NCI-H1417 treated with DMSO at 0.1 percent for 48 hours (cell line): ENCODE measurements at regions not wholly inside any gene's neighbourhood (a gene's known extent, or its start where the extent isn't known, plus 50 kb on each side); places are given as distances from the start of the nearest gene placed in this dataset.
"Not testable (repeated sequence)": the region's sequence is repeated elsewhere in the genome, so short reads cannot be mapped to it uniquely, and the experiment has no call there.

ENCODE experiments used
- DNase-seq: peaks from one replicate; lab custom pipeline; 2025; lab: John Stamatoyannopoulos, UW

DNA sequence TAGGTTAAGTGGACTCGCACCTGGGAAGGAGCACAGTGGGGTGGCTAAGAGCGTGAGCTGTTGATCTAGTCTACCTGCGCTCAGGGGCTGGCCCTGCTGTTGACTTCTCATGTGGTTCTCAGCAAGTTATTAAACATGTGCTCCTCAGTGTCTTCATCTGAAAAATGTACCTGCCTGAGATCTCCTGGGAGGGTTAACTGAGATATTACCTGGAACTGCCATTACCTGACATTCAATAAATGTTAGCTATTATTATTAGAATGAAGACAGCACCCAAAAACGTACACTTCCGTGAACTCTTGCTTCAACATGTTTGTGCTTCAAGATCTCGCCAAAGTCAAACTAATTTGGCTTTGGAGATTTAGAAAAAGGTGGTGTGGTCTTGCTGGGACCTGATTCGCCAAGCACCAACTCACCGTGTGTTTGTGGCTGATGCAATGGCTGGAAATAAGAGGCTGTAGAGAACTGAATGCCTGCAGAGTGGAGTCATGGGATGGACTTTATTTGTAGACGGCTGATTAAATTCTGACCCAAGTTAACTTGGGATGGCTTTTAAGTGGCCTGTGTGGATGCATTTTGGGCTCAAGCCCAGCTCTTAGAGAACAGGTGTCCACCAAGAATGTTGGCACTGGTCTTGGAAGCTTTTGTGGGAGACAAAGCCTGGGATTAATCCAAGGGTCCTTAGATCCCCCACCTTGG lies 692.9 kb downstream of the QKI start:
- DNase-seq: no peak

DNA sequence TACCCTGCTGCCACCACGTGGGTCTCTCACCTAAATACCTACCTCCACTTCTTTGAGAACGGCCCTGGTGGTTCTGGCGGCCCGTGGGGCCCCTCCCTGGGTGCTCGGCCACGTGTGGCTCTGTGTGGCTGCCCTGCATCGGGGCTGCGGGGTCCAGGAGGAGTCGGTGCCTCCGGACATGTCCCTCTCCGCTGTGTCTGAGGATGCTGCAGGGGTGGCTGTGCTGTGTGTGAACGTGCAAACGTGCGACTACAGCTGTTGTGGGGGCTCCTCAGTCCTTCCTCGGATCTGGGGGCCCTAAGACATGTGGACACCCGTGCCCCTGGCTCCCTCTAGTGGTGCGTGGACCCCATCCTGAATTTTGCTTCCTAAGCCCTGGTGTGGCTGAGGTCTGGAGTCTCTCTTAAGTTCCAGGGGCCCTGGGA lies 691.8 kb downstream of the QKI start:
- DNase-seq: no peak

DNA sequence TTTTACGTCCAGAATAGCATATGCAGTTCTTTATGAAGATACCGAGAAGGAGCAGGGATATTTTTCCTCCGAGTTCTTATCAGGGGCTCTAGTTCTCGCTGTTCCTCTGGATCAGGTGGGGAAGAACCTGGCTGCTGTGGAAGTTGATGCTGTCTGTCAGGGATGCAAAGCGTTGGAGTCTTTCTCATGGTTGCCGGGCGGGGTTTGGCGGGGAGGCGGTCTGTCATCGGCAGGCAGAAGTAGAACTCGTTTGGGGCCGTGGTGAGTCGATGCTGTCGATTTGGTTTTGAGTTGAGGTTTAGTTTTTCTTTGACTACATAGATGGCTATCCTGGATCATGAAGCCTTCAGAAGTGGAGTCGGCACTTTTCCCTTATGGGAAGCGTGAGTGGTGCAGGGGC lies 691.2 kb downstream of the QKI start:
- DNase-seq: no peak

DNA sequence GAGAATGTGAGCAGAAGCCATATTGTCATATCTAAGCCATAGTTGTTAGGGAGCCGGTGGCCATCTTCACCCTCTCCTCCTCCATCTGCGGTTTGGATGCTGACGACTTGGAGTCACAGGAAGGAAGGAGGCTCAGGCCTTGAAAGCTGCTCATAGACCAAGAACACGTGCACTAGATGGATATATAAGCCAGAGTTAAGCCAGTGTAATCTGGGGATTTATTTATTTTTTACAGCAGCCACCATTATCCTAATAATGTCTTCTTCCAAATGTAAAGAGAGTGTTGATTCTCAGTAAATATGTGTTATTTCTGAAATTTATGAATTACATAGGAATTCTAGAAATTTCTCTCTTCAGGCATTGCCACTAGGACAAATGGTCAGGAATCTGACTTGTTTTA lies 689.9 kb downstream of the QKI start:
- no peak for DNase-seq

DNA sequence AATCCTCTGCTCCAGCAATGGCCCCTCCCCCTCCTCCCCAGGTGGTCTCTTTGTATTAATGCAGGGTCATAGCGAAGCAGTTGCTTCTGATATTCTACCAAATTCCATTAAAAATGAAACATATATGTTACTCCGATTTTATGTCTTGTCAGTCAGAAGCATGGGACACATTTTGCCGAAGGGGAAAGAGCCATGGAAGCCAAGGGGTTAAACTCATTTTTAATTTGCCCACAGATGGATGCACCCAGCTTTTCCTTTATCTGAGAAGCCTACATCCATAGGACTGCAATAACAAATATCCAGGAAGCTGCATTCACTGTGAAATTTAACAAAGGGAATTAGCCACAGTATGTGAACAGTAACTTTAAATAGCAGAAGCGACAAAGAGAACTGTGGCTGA lies 688.2 kb downstream of the QKI start:
- no peak for DNase-seq

DNA sequence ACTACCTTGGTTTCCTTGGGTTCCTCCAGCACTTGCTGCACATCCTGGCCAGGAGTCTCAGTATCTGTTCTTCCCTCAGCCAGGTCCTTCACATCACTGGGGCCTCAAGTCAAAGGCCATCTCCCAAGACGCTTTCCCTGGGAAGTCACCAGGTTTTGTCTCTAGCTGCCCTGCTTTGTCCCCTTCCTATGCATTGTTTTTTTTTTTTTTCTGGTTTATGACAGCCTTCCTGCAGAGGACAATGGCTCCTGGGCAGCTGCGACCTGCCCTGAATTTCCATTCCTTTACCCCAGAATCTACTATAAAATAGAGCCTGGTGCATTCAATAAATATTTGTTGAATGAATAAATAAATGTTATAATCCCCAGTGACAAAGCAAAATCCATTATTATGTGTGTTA lies 687.3 kb downstream of the QKI start:
- no peak for DNase-seq

DNA sequence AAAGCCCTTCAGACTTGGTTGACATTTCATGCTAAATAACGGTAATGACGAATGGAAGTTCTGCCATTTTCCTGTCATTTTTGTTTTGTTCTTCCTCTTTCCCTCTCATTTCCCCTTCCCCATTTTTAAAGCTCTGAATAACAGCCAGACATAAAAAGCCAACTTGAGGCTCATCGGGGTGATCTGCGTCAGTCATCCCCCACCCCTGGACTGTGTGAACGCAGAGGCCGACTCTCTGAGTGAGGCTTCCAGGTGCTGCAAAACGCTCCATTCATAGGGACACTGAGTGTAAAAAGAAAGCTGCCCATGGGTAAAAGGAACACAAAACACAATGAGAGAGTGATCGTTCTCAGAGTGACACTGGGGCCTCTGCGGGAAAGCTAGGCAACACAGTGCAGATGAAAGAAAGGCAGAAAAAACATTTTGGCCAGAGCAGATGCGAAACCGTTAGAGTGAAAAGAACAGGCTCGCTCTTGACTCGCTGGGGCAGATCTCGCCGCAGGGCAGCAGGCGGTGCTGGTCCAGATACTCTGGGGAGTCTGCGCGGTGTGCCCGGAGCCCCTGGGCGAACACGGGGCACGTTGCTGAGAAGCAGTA lies 684.8 kb downstream of the QKI start:
- no peak for DNase-seq

DNA sequence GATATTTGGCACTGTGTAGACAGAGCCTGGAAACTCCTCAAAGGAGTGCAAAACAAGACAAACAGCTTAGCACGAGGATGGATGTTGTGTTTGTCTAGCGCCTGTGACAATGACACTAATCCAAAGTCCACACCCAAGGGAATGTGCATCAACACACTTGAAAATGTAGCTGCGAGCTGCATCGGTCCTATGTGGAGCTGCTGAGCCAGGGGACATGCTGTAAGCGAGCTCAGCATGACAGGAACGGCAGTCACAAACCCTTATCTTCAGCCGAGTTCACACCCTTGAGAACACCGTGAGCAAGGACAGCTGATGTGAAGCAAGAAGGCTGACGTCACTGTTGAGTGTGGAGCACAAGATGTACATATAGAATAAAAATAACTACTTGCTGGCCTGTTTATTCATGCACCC lies 684.3 kb downstream of the QKI start:
- DNase-seq: no peak

DNA sequence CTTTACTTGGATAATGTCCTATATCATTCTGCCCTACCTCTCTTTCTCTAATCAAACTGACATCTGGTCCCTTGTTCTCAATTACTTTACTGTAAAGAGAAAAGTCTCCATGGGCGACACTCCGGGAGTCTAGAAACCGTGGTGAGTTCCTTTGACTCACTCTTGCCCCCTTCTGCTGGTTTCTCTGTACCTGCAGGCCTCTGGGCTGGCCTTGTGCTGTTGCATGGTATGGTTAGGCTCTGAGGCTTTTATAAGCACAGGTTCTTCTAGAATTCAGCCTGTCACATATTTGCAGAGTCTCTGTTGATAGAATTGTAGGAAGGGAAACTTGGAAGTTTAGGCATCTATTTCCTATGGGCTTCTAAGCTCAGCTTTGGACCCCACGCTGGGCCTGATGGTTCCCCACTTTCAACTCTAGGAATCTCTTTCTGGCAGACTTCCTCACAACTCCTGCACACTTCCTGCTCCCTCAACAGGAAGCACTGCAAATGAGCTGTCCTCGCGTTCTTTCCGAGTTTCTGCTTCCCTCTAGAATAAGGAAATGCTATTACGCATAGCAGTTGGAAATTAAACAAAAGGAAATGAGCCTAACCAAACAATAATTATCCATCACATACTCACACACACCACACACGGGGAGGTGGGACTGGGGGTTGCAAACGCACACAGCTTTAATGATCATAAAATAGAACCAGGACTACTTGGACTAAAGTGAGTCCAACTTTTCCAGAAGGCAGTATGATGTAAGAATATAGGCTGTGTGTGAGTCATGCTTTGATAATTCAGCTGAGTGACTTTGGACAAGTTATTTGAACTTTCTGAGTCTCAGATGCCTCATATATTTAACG lies 683.3 kb downstream of the QKI start:
- no peak for DNase-seq

DNA sequence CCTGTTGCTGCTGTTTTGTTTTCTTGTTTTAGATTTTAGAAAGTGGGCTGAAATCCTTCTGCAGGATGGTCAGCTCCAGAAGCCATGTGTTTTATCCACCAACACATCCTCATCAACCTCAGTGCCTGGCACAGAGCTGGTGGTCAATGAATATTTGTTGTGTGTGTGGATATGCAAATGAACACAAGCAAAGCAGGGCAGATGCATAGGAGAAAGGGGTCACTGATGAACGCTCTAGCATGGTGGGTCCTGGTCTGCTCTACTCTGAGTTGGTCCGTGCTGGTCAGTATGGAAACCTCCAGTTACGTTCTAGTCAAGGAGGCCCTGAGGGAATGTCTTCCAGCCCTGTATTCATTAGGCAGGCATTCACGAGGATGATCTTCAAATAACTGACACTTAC lies 682.5 kb downstream of the QKI start:
- DNase-seq: no peak

DNA sequence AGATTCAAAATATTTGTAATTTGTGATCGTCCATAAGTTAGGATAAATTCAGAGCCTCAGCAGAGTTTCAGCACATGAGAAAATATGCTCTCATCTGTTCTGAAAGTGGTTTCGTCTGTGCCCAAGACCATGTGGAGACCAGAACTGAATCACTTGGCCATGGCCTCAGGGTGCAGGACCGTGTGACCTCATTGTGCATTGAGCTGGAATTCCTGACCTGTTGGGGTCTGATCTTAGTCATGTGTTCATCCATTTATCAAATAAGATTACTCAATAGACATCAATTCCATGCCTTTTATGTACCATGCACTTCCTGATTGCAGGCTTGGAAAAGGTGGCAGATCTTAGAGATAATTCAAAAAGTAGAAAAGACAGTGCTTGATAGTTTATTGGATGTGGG lies 680.5 kb downstream of the QKI start:
- no peak for DNase-seq

DNA sequence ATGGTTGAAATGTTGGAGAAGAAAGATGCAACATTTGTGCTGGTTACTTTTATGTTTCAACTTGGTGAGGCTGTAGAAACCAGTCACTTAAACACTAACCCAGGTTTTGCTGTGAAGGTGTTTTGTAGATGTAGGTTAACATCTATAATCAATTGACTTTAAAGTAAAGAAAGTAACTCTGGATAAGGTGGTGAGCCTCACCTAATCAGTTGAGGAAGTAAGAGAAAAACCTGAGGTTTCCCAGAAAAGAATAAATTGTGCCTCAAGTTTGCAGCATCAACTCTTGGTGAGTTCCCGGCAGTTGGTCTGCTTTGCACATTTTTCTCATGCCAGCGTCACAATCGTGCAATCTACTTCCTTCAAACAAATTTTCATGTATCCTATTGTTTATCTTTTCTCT lies 673.4 kb downstream of the QKI start:
- DNase-seq: no peak

DNA sequence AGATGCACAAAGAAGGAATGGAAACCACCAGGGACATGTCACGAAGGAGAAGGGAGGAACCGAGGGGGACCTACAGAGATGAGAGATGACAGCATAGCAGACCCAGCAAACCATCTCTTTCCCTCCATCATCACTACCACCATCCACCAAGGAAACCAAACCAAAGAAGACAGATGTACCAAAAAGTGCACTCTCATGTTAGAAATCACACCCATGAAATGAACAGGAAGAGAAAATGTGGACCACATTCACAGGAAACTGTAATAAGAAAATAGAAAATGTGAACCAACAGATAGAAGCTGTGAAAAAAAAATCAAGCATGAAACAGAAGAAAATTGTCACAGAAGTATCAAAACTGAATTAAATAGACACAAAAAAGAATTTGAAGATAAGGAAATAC lies 672.7 kb downstream of the QKI start:
- DNase-seq: no peak

DNA sequence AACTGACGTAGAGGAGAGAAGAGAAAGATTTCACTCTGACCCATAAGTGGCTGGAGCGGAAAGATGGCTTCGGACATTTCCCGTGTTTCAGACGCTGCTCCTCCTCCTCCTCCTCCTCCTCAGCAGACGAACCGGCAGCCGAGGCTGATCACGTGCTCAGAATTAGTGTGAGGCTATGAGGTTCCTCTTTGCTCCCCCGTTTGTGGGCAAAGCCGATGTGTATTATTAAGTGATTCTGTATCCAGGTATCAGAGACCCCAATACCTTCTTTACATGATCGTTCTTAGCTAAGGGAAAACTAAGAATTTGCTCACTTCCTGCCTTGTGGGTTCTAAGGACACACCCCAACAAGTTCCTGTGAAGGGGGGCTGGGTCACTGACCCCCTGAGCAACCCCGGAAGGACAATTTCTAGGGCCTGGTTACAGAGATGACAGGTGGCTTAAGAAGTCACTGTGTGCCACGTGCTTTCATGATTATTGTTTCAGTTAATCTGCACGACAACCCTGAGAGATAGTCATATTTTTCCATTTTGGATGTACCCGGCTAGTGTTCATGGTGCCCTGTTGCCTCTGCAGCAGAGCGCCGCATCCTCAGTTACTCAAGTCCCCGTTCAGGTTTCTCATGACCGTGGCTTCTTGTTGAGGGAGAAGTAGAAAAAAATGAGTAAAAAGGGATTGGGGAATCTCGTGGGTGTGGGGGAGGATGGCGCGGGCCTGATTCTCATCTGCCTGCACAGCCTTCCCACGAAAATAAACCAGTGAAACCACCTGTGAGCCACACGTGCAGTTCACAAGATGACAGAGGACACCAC lies 671.8 kb downstream of the QKI start:
- no peak for DNase-seq

DNA sequence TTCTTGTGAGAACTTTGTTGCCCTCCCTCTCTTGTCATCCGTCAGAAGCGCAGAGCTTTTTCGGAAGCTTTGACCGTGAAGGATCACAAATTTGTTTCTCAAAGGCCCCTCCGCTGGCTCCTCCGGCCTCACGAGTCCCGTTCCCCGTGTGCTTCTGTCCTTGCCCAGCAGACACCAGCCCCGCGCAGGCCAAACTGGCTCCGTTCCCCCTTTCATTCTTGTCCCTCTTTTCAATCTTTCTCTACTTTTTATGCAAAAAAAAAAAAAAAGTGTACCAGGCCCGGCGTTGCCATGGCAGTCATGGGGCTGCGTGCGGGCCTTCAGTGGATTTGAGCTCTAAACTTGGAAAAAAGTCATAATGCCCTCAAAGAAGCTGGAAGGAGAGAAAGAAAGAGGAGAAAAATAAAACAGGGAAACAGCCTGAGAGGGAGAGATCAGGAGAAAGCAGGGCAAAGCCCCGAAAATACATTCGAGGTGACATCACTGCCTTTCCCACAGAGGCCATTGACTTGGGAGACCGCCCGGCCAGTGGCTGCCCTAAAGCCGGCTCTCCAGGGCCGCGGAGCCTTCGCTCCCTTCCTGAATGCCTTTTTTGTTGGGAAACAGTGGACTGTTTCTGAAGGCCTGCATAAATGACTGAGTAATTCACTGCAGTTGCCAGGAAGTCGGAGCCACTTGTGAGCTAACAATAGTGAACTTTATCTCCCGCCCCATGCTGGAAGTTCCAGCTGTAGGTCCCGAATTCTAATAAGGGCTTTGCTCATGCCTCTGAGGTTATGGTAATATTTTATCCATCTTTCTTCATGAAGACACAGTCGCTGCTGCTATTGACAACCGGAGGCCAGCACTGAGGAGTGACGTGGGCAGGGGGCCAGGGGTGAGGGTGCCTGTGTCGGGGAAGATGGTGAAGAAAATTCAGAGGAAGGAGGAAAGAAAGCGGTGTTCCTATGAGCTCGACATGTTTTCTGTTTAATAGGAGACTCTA lies 670.9 kb downstream of the QKI start:
- no peak for DNase-seq

DNA sequence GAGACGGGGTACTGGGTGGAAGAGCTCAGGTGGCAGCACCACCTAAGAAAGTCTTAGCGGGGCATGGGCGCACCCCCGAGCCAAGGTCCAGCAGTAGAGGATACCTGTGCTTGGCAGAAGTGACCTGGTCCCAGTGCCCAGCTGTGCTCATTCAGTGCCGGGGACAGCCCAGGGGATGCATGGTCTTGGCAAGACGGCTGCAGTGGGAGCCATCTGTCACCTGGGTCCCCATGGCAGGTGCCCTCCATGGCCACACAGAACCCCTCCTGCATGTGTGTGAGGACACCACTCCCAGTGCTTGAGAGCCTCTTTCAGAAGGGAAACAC lies 664.7 kb downstream of the QKI start:
- no peak for DNase-seq

DNA sequence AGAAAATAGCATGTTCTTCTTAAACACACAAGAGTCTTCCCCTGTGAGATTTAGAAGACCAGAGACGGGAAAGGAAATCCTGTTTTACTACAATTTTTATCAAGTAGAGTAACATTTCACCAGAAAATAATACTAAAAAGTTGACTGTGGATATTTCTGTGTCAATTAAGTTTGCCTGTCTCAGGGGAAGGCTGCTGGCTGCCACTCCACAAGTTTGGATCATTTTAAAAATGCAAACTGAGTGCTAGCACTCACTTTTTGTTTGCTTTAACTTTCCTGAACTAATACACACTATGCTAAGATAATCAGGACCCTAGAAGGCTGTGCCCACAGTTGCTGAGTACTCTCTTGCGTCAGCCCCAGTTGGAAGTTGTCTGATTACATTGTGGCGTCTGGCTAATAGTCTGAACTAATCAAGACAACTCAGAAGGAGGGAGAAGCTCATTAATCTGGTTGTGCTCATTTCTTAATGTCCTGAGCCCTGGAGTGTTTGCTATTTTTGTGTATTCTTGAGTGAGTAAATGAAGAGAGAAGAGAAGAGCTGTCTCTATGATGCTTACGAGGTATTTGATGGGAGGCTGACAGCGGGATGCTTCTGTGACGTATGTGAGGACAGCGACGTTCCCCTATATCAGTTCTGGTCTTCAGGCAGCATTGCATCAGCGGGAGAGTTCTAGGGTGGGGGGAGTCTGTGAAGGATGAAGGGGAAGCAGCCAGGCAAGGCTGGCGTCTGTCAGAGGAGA lies 664.2 kb downstream of the QKI start:
- no peak for DNase-seq

DNA sequence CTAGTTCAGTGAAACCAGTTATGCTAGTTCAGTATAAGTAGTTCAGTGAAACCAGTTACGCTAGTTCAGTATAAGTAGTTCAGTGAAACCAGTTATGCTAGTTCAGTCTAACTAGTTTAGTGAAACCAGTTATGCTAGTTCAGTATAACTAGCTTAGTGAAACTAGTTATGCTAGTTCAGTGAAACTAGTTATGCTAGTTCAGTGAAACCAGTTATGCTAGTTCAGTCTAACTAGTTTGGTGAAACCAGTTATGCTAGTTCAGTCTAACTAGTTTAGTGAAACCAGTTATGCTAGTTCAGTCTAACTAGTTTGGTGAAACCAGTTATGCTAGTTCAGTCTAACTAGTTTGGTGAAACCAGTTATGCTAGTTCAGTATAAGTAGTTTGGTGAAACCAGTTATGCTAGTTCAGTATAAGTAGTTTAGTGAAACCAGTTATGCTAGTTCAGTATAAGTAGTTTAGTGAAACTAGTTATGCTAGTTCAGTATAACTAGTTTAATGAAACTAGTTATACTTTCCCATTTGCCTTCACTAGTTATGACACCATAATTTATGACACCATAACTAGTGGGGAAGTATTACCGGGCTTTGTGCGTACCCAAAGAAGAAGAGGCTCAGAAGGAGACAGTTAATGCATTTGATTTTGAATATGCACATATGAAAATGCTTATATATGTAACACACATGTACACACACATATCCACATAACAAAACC lies 662.5 kb downstream of the QKI start:
- DNase-seq: not testable (repeated sequence)

DNA sequence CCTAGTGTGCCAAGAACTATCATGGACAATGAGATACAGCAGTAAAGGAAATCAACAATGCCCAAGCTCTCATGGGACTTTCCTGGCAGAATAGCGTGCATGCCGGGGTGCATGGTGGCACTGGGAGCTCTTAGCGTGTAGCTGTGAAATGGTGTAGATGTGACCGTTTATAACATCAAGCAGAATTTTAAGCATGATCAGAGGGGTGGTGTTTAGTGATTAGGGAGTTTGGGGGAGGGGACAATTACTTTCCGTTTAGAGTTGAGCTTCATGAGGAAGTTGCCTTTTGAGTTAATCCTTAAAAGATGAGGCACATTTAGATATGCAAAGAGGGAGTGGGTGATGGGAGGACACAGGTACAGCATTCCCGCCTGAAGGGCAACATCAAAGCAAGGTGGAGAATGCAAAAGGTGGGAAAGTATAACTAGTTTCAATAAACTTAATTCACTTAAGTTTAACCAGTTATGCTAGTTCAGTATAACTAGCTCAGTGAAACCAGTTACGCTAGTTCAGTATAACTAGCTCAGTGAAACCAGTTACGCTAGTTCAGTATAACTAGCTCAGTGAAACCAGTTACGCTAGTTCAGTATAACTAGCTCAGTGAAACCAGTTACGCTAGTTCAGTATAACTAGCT lies 661.6 kb downstream of the QKI start:
- no peak for DNase-seq
